GM13977 (cell line): ENCODE measurements at regions not wholly inside any gene's neighbourhood (a gene's known extent, or its start where the extent isn't known, plus 50 kb on each side); places are given as distances from the start of the nearest gene placed in this dataset.

Source experiments
- DNase-seq: peaks from one replicate; pipeline ENCODE4 v3.0.0; 2012; ENCODE audit warnings: low spot score
- CTCF ChIP-seq: IDR thresholded peaks from 2 replicates; pipeline ENCODE4 v1.5.1; 2012; ENCODE audit warnings: mild to moderate bottlenecking, control low read depth; ENCODE audit not compliant: insufficient read depth; ENCODE audit errors: extremely low read depth, missing control alignments
- in situ Hi-C: fragments of 300-500 bp; cut with MboI; formaldehyde crosslinking; loops from one replicate; pipeline ENCODE4 v1.12.0; 2022; ENCODE audit warnings: low sequenced_read_pairs, low pct_unique_long_range_greater_than_20kb, mixed read lengths, inconsistent platforms; ENCODE audit not compliant: unreplicated experiment

GRCh38 chr6:155974359-155974758, 518.7 kb upstream of the NOX3 start:
- in situ Hi-C loops, result no loop called here
- no peak for DNase-seq
- TF ChIP-seq CTCF, result no peak

GRCh38 chr6:155970876-155971708, 515.5 kb upstream of the NOX3 start:
- no peak for TF ChIP-seq CTCF
- DNase-seq, result no peak
- in situ Hi-C loops, result no loop called here

GRCh38 chr6:155970472-155970871, 514.8 kb upstream of the NOX3 start:
- no peak for TF ChIP-seq CTCF
- in situ Hi-C loops, result no loop called here
- DNase-seq, result no peak

GRCh38 chr6:155968921-155969320, 513.3 kb upstream of the NOX3 start:
- in situ Hi-C loops, result no loop called here

GRCh38 chr6:155967322-155967721, 511.7 kb upstream of the NOX3 start:
- DNase-seq, result no peak
- no peak for TF ChIP-seq CTCF
- in situ Hi-C loops, result no loop called here

More at GRCh38 chr6:155968921-155969320, 513.3 kb upstream of the NOX3 start:
- no peak for TF ChIP-seq CTCF
- no peak for DNase-seq

- TF ChIP-seq CTCF, result no peak
- no peak for DNase-seq
- in situ Hi-C loops, result no loop called here
These were observed 508.9 kb upstream of the NOX3 start for GRCh38 chr6:155964544-155964943.
